ENCODE measurements at regions not wholly inside any gene's neighbourhood (a gene's known extent, or its start where the extent isn't known, plus 50 kb on each side); places are given as distances from the start of the nearest gene placed in this dataset.
"Not testable (repeated sequence)": the region's sequence is repeated elsewhere in the genome, so short reads cannot be mapped to it uniquely, and the experiment has no call there.

DNA sequence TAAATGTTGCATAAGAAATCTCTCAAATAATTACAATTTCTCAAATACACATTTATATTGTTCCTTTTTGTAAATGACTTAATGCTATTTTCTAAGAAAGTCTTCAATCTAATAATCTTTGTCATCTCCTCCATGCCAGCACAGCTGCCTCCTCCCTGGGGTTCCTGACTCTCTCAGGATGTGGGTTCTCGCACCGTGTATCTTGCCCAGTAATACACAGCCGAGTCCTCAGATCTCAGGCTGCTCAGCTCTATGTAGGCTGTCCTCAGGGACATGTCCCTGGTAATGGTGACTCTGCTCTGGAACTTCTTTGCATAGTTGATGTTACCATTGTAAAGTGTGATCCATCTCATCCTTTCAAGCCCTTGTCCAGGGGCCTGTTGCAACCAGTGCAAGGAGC, 1223.7 kb downstream of the TMEM121 start:
- not testable (repeated sequence) for DNase-seq (ENCODE audit: low read depth in 3 of 3)

DNA sequence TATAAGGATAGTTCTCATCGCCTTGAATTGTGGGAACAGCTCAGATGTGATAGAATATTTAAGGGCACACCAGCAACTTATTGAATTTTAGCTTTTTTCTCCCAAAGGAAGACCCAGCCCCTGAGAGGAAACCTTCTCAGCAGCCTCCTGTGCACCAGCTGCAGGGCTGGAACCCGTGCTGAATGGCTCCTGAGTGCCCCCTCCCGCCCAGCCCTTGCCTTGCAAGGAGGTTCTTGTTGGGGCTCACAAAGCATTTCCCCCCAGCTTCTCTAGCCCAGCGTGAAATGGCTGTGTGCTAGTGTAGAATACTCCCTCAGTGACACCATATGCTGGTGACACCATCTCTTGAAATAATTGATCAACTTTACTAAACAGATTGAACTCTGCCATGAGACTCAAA, 1227.4 kb downstream of the TMEM121 start:
- DNase-seq (ENCODE audit: low read depth in 3 of 3): not testable (repeated sequence)

DNA sequence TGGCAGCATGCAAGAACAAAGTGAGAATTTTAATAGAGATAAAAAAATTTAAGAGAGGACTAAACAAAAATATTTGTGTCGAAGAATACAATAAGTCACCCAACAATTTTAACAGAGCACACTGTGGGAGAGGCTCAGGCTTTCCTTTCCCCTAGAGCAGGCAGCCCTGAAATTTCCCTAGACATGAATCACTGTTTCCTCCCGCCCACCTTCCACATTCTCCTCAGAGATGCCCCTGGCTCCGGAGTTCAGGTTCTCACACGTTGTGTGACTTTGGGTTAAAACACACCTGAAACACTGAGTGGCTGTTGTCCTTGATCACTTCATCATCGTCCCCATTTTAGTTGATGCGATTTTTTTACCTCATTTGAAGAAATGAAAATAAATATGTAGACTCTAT, 1231.1 kb downstream of the TMEM121 start:
- not testable (repeated sequence) for DNase-seq (ENCODE audit: low read depth in 3 of 3)

DNA sequence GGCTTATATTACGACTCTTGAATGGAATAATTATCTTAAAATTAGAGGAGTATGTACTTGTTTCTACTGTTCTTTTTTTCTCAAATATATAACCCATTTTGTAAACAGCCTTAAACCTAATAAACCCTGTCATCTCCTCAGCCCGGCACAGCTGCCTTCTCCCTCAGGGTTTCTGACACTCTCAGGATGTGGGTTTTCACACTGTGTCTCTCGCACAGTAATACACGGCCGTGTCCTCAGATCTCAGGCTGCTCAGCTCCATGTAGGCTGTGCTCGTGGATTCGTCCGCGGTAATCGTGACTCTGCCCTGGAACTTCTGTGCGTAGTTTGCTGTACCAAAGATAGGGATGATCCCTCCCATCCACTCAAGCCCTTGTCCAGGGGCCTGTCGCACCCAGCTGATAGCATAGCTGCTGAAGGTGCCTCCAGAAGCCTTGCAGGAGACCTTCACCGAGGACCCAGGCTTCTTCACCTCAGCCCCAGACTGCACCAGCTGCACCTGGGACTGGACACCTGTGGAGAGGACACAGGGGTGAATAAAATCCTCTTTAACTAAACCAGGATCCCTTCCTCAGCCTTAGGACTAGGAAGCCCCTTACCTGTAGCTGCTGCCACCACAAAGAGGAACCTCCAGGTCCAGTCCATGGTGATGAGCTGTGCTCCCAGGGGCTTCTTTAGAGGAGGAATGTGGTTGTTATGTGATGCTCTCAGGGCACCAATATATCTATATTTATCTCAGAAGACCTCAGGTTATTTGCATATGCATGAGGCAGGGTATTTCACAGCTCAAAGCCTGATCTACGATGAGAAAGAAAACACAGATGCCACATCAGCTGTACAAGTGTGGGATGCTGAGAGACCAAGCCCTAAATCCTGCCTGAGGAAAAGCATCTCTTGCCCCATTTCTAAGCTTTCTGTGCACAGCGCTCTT, 1235.8 kb downstream of the TMEM121 start:
- not testable (repeated sequence) for DNase-seq (ENCODE audit: low read depth in 3 of 3)

DNA sequence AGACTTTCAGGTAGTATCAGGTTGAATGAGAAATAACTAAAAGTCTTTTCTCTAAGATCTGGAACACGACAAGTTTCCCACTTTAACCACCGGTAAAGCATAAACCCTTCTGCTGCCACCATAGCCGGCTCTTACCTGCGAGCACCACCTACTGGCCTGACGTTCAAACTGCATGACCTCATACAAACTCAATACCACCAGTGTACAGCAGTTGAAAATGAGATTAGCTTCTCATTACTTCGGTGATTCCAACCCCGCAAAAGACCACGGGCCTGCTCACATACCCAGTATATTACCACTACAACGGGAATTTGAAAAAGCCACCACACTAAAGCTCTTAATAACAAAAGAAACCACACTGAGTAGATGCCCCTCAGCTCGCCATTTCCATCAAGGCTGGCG, 1238.6 kb downstream of the TMEM121 start:
- not testable (repeated sequence) for DNase-seq (ENCODE audit: low read depth in 3 of 3)

DNA sequence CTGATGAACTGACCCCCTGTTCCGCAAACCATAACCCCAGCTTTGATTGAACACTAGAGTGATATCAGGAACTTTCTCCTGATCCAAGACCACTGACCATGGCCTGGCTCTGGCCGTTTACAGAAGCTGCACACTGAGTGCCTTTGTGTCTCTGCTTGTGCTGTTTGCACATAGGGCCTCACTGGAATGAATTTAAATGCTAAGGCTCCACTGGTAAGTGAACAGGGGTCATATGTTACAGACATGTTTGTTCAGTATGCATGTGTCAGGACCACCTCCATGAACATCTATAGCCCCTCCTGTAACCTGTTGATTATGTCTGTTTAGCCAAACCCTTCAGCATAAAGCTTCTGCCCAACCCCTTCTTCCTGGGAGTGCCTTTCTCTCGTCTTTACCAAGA, 1239.8 kb downstream of the TMEM121 start:
- no peak for DNase-seq (ENCODE audit: low read depth in 3 of 3)

DNA sequence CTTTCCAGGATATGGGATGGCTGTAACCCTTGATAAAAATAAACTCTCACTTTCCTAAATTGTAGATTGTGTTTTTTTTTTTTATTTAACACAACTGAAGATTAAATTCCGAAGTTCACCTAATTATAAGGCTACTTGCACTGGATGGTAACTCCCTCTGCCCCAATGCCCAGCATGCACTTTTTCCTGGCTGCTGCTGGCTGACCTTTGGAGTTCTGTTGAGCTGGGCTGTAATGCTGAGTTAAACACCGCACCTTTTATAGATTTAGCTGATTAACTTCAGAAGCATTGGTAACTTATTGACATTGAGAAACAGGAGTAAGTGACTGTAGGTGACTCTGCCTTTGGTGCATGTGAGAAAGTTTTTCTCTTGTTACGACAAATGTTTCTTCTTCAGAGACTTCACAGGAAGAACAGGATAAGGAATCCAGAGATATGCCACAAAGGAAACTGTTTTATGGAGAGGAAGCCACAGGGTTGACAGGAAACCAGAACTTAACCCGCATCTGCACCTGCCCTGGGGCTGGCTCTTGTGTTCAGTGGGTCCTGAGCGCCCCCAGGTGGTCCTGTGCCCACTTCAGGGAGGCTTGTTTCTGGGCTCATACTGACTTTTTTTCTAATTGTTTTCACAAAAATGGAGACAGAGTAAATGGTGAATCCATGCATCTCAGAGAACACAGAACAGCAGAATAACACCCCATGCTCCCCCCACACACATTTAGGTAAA, 1240.3 kb downstream of the TMEM121 start:
- peak in 2 of 3 experiments; percentile 12 to 44 for DNase-seq (ENCODE audit: low read depth in 3 of 3)

DNA sequence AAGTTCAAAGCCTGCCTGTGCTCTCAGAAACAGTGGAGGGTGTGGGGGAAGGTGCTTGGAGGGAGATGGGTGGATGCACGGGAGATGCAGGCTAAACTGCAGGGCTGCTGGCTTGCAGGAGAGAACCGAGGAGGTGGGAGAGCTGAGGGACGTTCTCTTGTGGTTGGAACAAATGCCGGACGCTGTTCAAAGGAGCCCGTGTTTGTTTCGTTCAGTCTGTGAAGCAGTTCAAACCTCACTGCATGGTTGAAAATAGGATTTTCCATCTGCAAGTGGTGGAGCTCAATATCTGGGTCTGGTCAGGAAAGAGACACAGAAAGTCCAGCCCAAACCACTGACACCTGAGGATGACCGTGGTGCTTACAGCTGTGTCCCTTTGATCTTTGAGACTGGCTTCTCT, 1241.8 kb downstream of the TMEM121 start:
- not testable (repeated sequence) for DNase-seq (ENCODE audit: low read depth in 3 of 3)

DNA sequence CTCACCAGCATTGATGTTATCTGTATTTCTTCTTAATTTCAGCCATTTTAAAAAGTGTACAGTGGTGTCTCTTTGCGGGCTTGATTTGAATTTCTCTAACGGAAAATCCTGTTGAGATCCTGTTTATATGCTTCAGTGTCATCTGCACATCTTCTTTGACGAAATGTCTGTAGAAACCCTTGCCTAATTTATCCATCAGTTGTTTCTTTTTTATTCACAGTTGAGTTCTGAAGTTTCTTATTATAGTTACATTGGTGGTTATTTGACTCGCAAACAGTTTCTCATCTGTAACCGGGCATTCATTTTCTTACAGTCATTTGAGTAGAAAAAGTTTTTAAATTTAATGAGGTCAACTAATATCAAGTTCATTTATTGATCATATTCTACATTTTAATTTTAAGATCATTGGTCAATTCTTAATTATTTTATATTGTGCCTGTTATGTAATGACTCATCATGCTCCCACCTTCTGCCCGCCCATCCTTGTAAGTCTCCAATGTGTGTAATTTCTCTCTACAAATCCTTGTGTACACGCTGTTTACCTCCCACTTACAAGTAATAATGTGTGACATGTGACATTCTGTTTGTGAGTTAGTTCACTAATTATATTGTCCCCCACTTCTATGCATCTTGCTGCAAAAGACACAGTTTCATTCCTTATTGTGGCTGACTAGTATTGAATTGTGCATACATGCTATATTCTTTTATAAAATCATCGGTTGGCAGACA, 1242.8 kb downstream of the TMEM121 start:
- not testable (repeated sequence) for DNase-seq (ENCODE audit: low read depth in 3 of 3)

DNA sequence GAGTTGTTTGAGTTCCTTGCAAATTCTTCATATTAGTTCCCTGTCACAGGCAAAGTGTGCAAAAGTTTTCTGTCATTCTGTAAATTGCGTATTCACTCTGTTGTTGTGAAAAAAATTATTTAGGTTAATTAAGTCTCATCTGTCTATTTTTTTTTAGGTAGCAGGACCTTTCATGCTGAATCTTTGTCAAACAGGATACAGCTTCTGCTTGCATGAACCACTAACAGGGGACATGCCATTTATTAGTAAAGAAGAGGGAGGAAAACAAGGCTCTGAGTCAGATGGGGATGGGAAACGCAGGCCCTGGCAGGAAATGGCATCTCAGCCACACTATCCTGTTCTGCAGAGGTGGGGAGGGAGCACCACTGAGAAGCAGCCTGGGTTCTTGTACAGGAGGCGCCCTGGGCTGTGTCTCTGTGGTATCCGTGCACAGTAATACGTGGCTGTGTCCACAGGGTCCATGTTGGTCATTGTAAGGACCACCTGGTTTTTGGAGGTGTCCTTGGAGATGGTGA, 1243.8 kb downstream of the TMEM121 start:
- DNase-seq (ENCODE audit: low read depth in 3 of 3): not testable (repeated sequence)

DNA sequence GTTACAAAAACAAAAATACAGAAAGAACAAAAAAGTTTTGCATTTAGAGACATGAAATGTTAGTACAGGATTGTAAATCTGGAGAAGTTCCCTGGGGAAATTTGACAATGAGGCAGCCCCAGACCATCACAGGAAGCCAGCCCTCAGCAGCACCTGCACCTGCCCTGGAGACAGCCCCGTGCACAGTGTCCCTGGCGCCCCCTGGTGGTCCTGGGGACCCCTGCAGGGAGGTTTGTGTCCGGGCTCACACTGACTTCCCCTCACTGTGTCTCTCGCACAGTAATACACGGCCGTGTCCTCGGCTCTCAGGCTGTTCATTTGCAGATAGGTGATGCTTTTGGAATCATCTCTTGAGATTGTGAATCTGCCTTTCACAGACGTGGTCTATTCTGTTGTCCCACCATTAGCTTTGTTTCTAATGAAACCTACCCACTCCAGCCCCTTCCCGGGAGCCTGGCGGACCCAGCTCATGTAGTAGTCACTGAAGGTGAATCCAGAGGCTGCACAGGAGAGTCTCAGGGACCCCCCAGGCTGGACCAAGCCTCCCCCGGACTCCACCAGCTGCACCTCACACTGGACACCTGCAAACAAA, 1248.6 kb downstream of the TMEM121 start:
- DNase-seq (ENCODE audit: low read depth in 3 of 3): peak; percentile 55 to 79 (median 69)

DNA sequence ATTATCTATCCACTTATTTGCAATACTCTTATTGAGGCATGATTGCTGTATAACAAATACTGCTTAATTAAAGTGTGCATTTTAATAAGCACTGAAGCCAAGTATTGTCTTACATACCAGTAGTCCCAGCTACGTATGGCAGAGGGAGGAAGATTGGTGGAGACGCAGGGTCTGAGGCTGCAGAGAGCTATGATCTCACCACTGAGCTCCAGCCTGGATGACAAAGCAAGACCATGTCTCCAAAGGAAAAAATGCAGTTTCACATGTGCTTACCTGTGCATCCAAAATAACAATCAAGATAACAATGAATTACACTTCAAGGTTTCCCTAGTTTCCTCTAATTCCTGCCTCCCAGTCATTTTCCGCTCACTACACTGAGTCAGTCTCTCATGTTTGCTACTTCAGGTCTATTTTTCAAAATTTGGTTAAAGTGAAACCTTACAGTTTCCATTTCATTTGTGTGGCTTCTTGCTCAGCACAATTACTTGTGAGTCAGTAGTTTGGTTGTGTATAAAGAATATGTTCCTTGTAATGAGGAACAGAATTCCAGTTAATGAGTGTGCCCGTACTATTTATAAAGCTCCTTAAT, 1250.1 kb downstream of the TMEM121 start:
- no peak for DNase-seq (ENCODE audit: low read depth in 3 of 3)

DNA sequence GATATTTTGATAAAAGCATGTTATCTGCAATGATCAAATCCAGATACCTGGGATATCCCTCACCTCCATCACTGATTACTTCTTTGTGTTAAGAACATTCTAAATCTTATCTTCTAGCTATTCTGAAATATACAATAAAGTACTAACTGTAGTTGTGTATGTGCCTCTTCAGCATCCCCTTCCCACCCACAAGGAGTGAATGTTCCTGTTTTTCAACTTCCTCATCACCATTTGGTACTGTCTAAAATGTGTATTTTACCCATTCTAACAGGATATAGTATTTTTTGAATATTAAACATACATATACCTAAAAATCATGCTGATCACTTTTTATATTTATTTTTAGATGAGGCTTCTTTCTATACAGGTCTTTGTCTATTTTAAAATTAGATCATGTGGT, 1252.6 kb downstream of the TMEM121 start:
- DNase-seq (ENCODE audit: low read depth in 3 of 3): no peak

DNA sequence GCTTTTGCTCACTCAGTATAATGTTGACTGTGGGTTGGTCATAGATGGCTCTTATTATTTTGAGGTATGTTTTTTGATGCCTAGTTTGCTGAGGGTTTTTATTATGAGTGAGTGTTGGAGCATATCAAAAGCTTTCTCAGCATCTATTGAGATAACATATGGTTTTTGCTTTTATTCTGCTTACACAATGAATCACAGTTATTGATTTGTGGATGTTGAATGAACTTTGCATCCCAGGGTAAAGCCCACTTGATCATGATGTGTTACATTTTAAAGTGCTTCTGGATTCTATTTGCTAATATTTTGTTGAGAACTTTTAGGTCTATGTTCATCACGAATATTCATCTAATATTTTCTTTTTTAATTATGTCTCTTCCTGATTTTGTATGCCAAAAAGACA, 1260.3 kb downstream of the TMEM121 start:
- no peak for DNase-seq (ENCODE audit: low read depth in 3 of 3)

DNA sequence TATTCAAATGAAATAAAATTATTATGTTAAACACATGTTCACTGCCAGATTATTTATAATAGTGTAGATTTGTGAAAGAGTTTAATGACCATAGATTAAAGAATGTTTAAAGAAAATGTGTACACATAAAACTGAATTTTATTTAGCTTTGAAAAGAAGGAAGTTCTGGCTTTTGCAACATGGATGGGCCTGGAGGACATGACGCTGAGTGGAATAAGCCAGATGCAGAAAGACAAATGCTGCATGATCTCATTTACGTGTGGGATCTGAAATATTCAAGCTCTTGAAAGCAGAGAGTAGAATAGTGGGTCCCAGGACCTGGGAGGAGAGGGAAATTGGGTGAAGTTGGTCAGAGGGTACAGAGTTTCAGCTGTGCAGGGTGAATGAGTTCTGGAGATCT, 1261.2 kb downstream of the TMEM121 start:
- DNase-seq (ENCODE audit: low read depth in 3 of 3): no peak

DNA sequence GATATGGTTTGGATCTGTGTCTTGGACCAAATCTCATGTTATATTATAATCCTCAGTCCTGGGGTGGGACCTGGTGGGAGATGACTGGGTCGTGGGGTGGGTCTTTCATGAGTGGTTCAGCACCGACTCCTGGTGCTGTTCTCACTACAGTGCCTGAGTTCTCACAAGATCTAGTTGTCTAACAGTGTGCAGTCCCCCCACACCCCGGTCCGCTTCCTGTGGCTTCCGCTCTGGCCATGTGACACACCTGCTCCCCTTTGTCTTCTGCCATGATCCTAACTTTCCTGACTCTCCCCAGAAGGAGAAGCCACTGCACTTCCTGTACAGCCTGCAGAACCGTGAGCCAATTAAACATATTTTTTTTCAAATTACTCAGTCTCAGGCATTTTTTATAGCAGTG, 1262.2 kb downstream of the TMEM121 start:
- DNase-seq (ENCODE audit: low read depth in 3 of 3): no peak

DNA sequence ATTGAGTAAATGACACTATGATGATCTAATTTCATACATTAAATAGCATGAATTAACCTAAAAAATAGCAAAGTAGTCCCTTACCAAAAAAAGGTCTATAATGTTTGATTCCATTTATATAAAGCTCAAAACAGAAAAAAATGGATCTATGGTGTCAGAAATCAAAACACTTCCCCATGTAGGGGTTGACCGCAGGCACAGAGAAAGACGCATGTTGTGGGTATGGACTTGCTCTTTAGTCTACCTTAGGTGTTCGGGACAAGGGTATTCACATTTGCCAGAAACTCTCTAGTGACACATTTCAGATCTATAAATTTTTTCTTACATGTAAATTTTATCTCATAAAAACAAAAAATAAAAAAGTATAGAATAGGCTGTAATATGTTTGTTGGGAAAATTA, 1262.9 kb downstream of the TMEM121 start:
- DNase-seq (ENCODE audit: low read depth in 3 of 3): no peak

DNA sequence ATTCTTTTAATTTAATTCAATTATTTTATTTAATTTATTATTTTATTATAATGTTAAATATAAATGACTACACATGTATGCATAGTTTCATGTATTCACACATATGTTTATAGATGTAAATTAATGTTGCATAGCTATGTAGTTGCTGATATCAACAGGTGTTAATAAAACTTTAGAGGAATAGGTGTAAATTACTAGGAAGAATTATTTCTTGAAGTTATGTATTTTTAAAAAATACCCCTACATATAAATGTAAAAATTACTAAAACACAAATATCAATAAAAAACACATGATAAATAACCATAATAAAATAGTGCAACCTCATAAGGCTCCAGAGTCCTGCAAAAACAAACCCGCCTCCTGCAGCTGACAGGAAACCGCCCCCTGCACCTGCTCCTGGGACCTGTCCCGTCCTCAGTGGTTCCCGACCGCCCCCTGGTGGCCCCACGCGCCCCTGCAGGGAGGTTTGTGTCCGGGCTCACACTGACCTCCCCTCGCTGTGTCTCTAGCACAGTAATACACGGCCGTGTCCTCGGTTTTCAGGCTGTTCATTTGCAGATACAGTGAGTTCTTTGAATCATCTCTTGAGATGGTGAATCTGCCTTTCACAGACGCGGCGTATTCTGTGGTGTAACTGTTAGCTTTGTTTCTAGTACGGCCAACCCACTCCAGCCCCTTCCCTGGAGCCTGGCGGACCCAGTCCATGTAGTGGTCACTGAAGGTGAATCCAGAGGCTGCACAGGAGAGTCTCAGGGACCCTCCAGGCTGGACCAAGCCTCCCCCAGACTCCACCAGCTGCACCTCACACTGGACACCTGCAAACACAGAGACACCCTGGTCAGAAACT, 1264.0 kb downstream of the TMEM121 start:
- DNase-seq (ENCODE audit: low read depth in 3 of 3): peak; percentile 59 to 79 (median 62)

DNA sequence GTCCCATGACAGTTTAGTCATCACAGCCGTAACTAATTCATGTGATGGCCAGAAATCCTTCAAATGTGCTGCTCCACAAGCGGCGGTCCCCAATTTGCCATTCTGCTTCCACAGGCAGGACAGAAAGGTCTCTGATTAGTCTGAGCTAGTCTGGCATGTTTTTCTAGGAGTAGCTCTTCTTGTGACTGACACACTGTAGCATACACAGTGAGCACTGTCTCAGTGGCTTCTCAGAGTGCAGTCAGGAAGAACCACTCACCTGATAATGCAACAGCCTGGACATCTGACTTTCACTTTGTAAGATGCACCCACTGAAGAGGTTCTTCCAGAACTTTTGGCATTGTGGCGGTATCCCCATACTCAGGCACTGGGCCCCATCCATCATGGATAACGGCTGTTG, 1266.2 kb downstream of the TMEM121 start:
- no peak for DNase-seq (ENCODE audit: low read depth in 3 of 3)

DNA sequence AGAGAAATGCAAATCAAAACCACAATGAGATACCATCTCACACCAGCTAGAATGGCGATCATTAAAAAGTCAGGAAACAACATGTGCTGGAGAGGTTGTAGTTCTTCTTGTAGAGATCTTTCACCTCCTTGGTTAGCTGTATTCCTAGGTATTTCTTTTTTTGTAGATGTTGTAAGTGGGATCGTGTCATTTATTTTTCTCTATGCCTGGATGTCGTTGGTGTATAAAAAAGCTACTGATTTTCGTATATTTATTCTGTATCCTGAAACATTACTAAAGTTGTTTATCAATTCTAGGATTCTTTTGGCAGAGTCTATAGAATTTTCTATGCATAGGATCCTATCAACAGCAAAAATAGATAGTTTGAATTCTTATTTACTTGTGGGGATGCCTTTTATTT, 1271.8 kb downstream of the TMEM121 start:
- DNase-seq (ENCODE audit: low read depth in 3 of 3): not testable (repeated sequence)
